Amygdala (tissue), 56 donors: ENCODE measurements at regions not wholly inside any gene's neighbourhood (a gene's known extent, or its start where the extent isn't known, plus 50 kb on each side); places are given as distances from the start of the nearest gene placed in this dataset.

Experiments
- DNase-seq, 56 donors: peaks; one replicate each; lab custom pipeline; 2025; lab: John Stamatoyannopoulos, UW

GRCh38 chr10:130576427-130576826 is 440.2 kb downstream of the GLRX3 start:
- DNase-seq, result no peak

GRCh38 chr10:130577039-130577438 is 440.8 kb downstream of the GLRX3 start:
- no peak for DNase-seq

GRCh38 chr10:130578532-130579289 is 442.5 kb downstream of the GLRX3 start:
- no peak for DNase-seq

GRCh38 chr10:130579913-130580312 is 443.7 kb downstream of the GLRX3 start:
- no peak for DNase-seq

GRCh38 chr10:130580975-130581374 is 444.8 kb downstream of the GLRX3 start:
- DNase-seq, result no peak

GRCh38 chr10:130587718-130588117 is 451.5 kb downstream of the GLRX3 start:
- DNase-seq, result no peak

- no peak for DNase-seq
These were observed 469.8 kb downstream of the GLRX3 start for GRCh38 chr10:130606001-130606405.

GRCh38 chr10:130607366-130607765 is 471.2 kb downstream of the GLRX3 start:
- no peak for DNase-seq

GRCh38 chr10:130611239-130611638 is 475.0 kb downstream of the GLRX3 start:
- no peak for DNase-seq

- DNase-seq, result no peak
These were observed 479.3 kb downstream of the GLRX3 start for GRCh38 chr10:130615457-130615856.

GRCh38 chr10:130617985-130618384 is 481.8 kb downstream of the GLRX3 start:
- no peak for DNase-seq

GRCh38 chr10:130618647-130619046 is 482.5 kb downstream of the GLRX3 start:
- no peak for DNase-seq

- no peak for DNase-seq
These were observed 485.1 kb downstream of the GLRX3 start for GRCh38 chr10:130621231-130621775.

GRCh38 chr10:130623680-130624267 is 487.6 kb downstream of the GLRX3 start:
- DNase-seq, result no peak

GRCh38 chr10:130627346-130628045 is 491.3 kb downstream of the GLRX3 start:
- DNase-seq, result no peak

- DNase-seq, result no peak
These were observed 493.9 kb downstream of the GLRX3 start for GRCh38 chr10:130630135-130630534.

- no peak for DNase-seq
These were observed 495.2 kb downstream of the GLRX3 start for GRCh38 chr10:130631142-130632096.

- no peak for DNase-seq
These were observed 498.6 kb downstream of the GLRX3 start for GRCh38 chr10:130634816-130635215.

GRCh38 chr10:130635528-130635927 is 499.3 kb downstream of the GLRX3 start:
- no peak for DNase-seq

GRCh38 chr10:130636313-130636930 is 500.2 kb downstream of the GLRX3 start:
- DNase-seq, result no peak
